H1 (cell line): ENCODE measurements at regions not wholly inside any gene's neighbourhood (a gene's known extent, or its start where the extent isn't known, plus 50 kb on each side); places are given as distances from the start of the nearest gene placed in this dataset.

ENCODE experiments used
- BRCA1 ChIP-seq: IDR thresholded peaks from 2 replicates; pipeline ENCODE4 v1.6.1; 2012; ENCODE audit warnings: low read depth, low read length, improper control_type of control experiment
- RAD21 ChIP-seq, 2 experiments: IDR thresholded peaks in 1 of 2; conservative IDR thresholded peaks in 1 of 2; 2 replicates each; pipeline ENCODE4 v1.6.1; 2011; ENCODE audit warnings: low read depth in 2 of 2, low read length in 2 of 2, improper control_type of control experiment in 1 of 2, inconsistent platforms in 1 of 2, mild to moderate bottlenecking in 1 of 2, moderate library complexity in 1 of 2
- TF ChIP-seq, protein P1 (sequence below): IDR thresholded peaks from 2 replicates; pipeline ENCODE4 v1.6.1; 2011; ENCODE audit warnings: low read length, improper control_type of control experiment

DNA sequence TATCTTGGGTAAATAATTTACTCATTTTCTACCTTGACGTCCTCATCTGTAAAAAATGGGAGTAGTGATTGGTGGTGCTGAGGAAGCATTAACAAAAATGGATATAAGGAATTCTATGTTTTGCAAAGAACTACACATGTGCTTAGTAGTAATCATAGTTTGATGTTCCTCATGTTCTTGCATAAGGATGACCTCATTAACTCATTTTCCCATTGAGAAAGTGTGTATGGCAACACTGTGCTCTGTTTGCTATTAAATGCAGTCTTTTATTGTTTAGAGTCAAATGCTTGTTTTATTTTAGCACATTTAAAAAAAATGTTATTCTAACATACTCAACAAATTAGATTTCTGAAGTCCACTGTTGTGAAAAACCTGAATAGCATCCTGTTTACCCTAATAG lies 211.2 kb upstream of the RSPO3 start (continued):
- no peak for TF ChIP-seq RAD21 (IDR thresholded peaks at IDR 0.05 in 1 of 2, conservative IDR thresholded peaks at IDR 0.05 in 1 of 2; ENCODE audit: low read depth in 2 of 2, low read length in 2 of 2)
- TF ChIP-seq, protein P1, sequence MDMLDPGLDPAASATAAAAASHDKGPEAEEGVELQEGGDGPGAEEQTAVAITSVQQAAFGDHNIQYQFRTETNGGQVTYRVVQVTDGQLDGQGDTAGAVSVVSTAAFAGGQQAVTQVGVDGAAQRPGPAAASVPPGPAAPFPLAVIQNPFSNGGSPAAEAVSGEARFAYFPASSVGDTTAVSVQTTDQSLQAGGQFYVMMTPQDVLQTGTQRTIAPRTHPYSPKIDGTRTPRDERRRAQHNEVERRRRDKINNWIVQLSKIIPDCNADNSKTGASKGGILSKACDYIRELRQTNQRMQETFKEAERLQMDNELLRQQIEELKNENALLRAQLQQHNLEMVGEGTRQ = no peak
- TF ChIP-seq BRCA1 = no peak
- TF ChIP-seq, all 59 proteins: peak for 0
